T-cell (primary cell): ENCODE measurements at regions not wholly inside any gene's neighbourhood (a gene's known extent, or its start where the extent isn't known, plus 50 kb on each side); places are given as distances from the start of the nearest gene placed in this dataset.
"Not testable (repeated sequence)": the region's sequence is repeated elsewhere in the genome, so short reads cannot be mapped to it uniquely, and the experiment has no call there.

Experiments
- ATAC-seq, 4 experiments: fragments of 200-7000 bp in 3 of 4; fragments of 150-1000 bp in 1 of 4; cut with Tn5 transposase; replicated peaks in 1 of 4; 1 replicate in 3 of 4; 2 replicates in 1 of 4; pipeline ENCODE4 v1.10.0; 2021; ENCODE audit warnings: moderate library complexity in 3 of 4, mild to moderate bottlenecking in 2 of 4, moderate number of reproducible peaks in 1 of 4
- CTCF ChIA-PET, 2 donors: fragments of 300-600 bp; sonication (Branson Sonifier 250); formaldehyde crosslinking; loops; one replicate each; lab custom pipeline; 2022; ENCODE audit warnings: antibody characterized with exemption in 2 of 2; lab: Charles Lee
- POLR2A ChIA-PET, 2 donors: fragments of 300-600 bp; sonication (Branson Sonifier 250); formaldehyde crosslinking; loops; one replicate each; lab custom pipeline; 2022; ENCODE audit warnings: antibody characterized with exemption in 2 of 2; lab: Charles Lee
- DNase-seq, 35 experiments: peaks; one replicate each; pipeline versions ENCODE4 v3.0.0 to v3.0.0-alpha.2; 2013 to 2023
- H3K27ac ChIP-seq: one replicate; pipeline ENCODE4 v1.5.1; 2013; ENCODE audit warnings: low read length
- H3K27me3 ChIP-seq, 2 experiments: replicated peaks in 1 of 2; 1 replicate in 1 of 2; 2 replicates in 1 of 2; pipeline versions ENCODE4 v1.6.1 to v1.7.0; 2013; ENCODE audit warnings: low read length in 1 of 2, mixed read lengths in 1 of 2; ENCODE audit not compliant: control insufficient read depth in 2 of 2, insufficient read depth in 2 of 2; ENCODE audit errors: extremely low read depth in 1 of 2
- H3K36me3 ChIP-seq, 2 donors: 1 replicate in 1 of 2; 2 replicates in 1 of 2; pipeline versions ENCODE4 v1.6.1 to v1.7.0; 2013; ENCODE audit warnings: low read length in 1 of 2; ENCODE audit not compliant: control insufficient read depth in 2 of 2, insufficient read depth in 1 of 2; ENCODE audit errors: extremely low read depth in 1 of 2
- H3K4me1 ChIP-seq, 2 experiments: 1 replicate in 1 of 2; 2 replicates in 1 of 2; pipeline versions ENCODE4 v1.6.1 to v1.7.0; 2013; ENCODE audit warnings: low read length in 2 of 2, mixed read lengths in 1 of 2; ENCODE audit not compliant: insufficient read depth in 2 of 2, control insufficient read depth in 1 of 2; ENCODE audit errors: extremely low read depth in 1 of 2
- H3K4me3 ChIP-seq, 2 donors: 1 replicate in 1 of 2; 2 replicates in 1 of 2; pipeline versions ENCODE4 v1.5.1 to v1.7.0; 2013; ENCODE audit warnings: mild to moderate bottlenecking in 2 of 2, low read length in 1 of 2, moderate library complexity in 1 of 2; ENCODE audit not compliant: control insufficient read depth in 1 of 2; ENCODE audit errors: extremely low read depth in 1 of 2
- H3K9me3 ChIP-seq: 2 replicates; pipeline ENCODE4 v1.7.0; 2013
- H3K27ac Mint-ChIP-seq, 2 donors: one replicate each; pipeline ENCODE4 v1.8.0; 2020 to 2021; ENCODE audit warnings: mild to moderate bottlenecking in 2 of 2, mixed read lengths in 2 of 2
- H3K27me3 Mint-ChIP-seq, 2 donors: one replicate each; pipeline ENCODE4 v1.8.0; 2021 to 2022; ENCODE audit warnings: mixed read lengths in 2 of 2
- H3K36me3 Mint-ChIP-seq: one replicate; pipeline ENCODE4 v1.8.0; 2021; ENCODE audit warnings: mixed read lengths
- H3K4me1 Mint-ChIP-seq, 3 donors: one replicate each; pipeline ENCODE4 v1.8.0; 2020 to 2022; ENCODE audit warnings: mixed read lengths in 3 of 3, mild to moderate bottlenecking in 1 of 3
- H3K4me3 Mint-ChIP-seq, 3 donors: one replicate each; pipeline ENCODE4 v1.8.0; 2020 to 2022; ENCODE audit warnings: mild to moderate bottlenecking in 3 of 3, mixed read lengths in 3 of 3, moderate library complexity in 3 of 3
- H3K9me3 Mint-ChIP-seq, 3 donors: one replicate each; pipeline ENCODE4 v1.8.0; 2020 to 2022; ENCODE audit warnings: mixed read lengths in 3 of 3
- WGBS: methylation state at CpG from one replicate; pipeline ENCODE4 v1.1.5; 2013; ENCODE audit warnings: missing lambda C conversion rate; ENCODE audit not compliant: insufficient coverage; 5-methylcytosine and 5-hydroxymethylcytosine counted together

DNA sequence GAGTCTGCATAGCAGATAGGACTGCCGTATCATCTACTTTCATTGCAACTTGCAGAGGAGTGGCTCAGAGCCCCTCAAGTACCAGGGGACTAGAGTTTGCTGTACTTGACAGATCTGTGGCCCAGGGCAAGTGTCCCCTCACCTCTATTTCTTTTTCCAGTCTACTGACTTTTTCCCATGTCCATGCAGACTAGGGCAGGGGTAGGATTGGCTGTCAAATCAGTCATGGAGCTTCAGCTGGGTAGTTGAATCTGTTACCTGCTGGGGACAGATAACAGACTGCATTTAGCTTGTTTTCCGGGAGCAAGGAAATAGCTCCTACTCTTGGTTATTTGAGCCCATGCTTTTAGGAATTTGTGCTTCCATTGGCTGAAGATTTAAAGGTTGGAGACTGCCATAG, 121.0 kb upstream of the CDK13 start:
- peaks cover 0 to 8% of the 10 kb centered on the region in 2 experiments for H3K27me3 ChIP-seq
- no peak overlapping the region for H3K4me3 ChIP-seq
- Mint-ChIP-seq H3K4me3 (no peak overlapping the region), H3K27ac (no peak overlapping the region), H3K36me3 (no peaks in the 10 kb centered on the region), H3K4me1 (peaks cover 0 to 5% (median 5%) of the 10 kb centered on the region in 3 donors), H3K27me3 (peaks cover 33 to 62% of the 10 kb centered on the region in 2 donors), H3K9me3 (no peaks in the 10 kb centered on the region)
- H3K36me3 ChIP-seq, result no peaks in the 10 kb centered on the region
- no peak for ATAC-seq
- ChIA-PET POLR2A (no interaction called here), CTCF (no interaction called here)
- H3K4me1 ChIP-seq, result peaks cover 0 to 6% of the 10 kb centered on the region in 2 experiments
- H3K27ac ChIP-seq, result no peak overlapping the region
- WGBS, result 100% methylated on average over 1 of the region's 2 CpGs
- H3K9me3 ChIP-seq, result no peaks in the 10 kb centered on the region
- no peak for DNase-seq

DNA sequence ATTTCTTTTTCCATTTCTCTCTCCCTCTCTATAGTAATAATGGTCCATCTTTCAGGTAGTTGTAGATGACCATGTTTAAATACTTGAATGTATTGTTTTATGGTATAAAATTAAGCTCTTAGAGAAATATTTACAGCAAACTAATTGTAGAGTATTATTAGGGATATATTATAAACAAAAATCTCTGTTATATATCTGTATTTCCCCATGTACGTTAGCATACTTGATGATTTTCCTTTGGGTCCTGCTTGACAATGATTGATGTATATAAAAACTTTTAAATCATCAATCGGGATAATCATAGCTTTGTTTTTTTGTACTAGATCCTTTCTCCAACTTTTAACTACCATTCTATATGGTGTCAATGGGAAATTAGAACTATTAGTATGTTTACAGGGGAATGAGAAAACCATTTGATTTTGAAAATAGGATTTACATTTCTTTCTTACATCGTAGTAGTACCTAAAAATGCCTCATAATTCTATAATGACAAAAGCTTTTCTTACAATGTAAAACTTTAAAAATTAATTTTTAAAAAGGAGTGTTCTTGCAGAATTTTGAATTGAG, 117.5 kb upstream of the CDK13 start:
- peak overlapping the region in 1 of 3 donors; percentile 17 for H3K4me3 Mint-ChIP-seq
- peaks cover 0 to 7% (median 6%) of the 10 kb centered on the region in 3 donors for H3K4me1 Mint-ChIP-seq
- POLR2A ChIA-PET, result no interaction called here

DNA sequence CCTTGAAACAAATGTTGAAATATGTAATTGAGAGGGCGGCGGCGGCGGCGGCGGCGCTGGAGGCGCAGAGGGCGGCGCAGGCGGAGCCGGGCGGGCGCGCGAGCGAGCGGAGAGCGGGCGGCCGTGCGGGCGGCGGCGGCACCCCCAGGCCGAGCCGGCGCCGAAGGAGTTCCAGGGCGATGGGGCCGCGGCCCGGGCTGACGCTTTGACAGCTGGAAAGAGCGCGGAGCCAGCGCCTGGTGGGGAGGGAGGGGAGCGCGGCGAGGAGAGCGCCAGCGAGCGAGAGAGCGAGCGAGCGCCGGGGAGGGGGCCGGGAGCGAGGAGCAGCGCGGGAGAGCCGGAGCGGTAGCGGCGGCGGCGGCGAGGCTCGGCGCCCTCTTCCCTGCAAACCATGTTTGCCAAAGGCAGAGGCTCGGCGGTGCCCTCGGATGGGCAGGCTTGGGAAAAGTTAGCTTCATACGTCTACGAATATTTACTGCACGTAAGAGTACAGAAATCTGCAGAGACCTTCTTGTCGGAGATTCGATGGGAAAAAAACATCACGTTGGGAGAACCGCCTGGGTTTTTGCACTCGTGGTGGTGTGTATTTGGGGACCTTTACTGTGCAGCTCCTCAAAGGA, 116.8 kb upstream of the CDK13 start:
- DNase-seq (peak in 27 of 35 experiments; percentile 1 to 35 (median 11)), ATAC-seq (peak; percentile 74 to 94 (median 78))
- H3K36me3 Mint-ChIP-seq, POLR2A ChIA-PET, H3K4me1 ChIP-seq, H3K27ac Mint-ChIP-seq, H3K4me1 Mint-ChIP-seq, H3K36me3 ChIP-seq, H3K9me3 Mint-ChIP-seq, H3K27ac ChIP-seq, CTCF ChIA-PET, H3K9me3 ChIP-seq: not testable (repeated sequence)
- Mint-ChIP-seq H3K27me3 (peaks cover 48 to 63% of the 10 kb centered on the region in 2 donors), H3K4me3 (peak overlapping the region; percentile 46 to 57 (median 51))
- WGBS, result 1% methylated on average over 66 of the region's 71 CpGs
- Histone ChIP-seq H3K4me3 (peak overlapping the region in 1 of 2 donors; percentile 35), H3K27me3 (peaks cover 0 to 14% of the 10 kb centered on the region in 2 experiments)

More for the DNA sequence above, 117.5 kb upstream of the CDK13 start:
- Histone ChIP-seq H3K36me3 (no peaks in the 10 kb centered on the region), H3K9me3 (no peaks in the 10 kb centered on the region), H3K4me3 (no peak overlapping the region), H3K27ac (no peak overlapping the region), H3K4me1 (peaks cover 0 to 6% of the 10 kb centered on the region in 2 experiments), H3K27me3 (peaks cover 0 to 14% of the 10 kb centered on the region in 2 experiments)
- ATAC-seq, result no peak
- no peak overlapping the region for H3K27ac Mint-ChIP-seq
- no CpG with 5 or more reads among the region's 3 CpGs for WGBS
- no peaks in the 10 kb centered on the region for H3K9me3 Mint-ChIP-seq
- peaks cover 50 to 69% of the 10 kb centered on the region in 2 donors for H3K27me3 Mint-ChIP-seq
- no peaks in the 10 kb centered on the region for H3K36me3 Mint-ChIP-seq
- DNase-seq, result no peak
- CTCF ChIA-PET, result interaction anchor here (0.6 to 1.0 kb wide), 2 partner anchors 95 to 252 kb away, joined by 3 to 4 read pairs; no protein-coding TSS in a partner anchor

DNA sequence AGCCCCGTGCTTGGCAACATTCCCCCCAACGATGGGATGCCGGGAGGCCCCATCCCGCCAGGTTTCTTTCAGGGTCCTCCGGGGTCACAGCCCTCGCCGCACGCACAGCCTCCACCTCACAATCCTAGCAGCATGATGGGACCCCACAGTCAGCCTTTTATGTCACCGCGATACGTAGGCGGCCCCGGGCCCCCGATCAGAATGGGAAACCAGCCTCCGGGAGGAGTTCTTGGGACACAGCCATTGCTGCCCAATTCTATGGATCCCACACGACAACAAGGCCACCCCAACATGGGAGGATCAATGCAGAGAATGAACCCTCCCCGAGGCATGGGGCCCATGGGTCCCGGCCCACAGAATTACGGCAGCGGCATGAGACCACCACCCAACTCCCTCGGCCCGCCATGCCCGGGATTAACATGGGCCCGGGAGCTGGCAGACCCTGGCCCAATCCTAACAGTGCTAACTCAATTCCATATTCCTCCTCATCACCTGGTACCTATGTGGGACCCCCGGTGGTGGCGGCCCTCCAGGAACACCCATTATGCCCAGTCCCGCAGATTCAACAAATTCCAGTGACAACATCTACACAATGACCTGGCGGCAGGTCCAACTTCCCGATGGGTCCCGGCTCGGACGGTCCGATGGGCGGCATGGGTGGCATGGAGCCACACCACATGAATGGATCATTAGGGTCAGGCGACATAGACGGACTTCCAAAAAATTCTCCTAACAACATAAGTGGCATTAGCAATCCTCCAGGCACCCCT, 116.0 kb upstream of the CDK13 start:
- H3K4me3 Mint-ChIP-seq, result peak overlapping the region; percentile 51 to 57 (median 55)
- H3K36me3 Mint-ChIP-seq, H3K4me1 Mint-ChIP-seq, H3K4me1 ChIP-seq, H3K27ac ChIP-seq, ATAC-seq, H3K36me3 ChIP-seq, H3K9me3 Mint-ChIP-seq, DNase-seq, H3K9me3 ChIP-seq, POLR2A ChIA-PET, CTCF ChIA-PET: not testable (repeated sequence)
- 72% methylated on average over 30 of the region's 36 CpGs for WGBS
- H3K4me3 ChIP-seq, result peak overlapping the region in 1 of 2 donors; percentile 35
- H3K27me3 ChIP-seq, result peaks cover 0 to 14% of the 10 kb centered on the region in 2 experiments
- peak overlapping the region in 1 of 2 donors; percentile 4 for H3K27ac Mint-ChIP-seq
- peaks cover 42 to 56% of the 10 kb centered on the region in 2 donors for H3K27me3 Mint-ChIP-seq

DNA sequence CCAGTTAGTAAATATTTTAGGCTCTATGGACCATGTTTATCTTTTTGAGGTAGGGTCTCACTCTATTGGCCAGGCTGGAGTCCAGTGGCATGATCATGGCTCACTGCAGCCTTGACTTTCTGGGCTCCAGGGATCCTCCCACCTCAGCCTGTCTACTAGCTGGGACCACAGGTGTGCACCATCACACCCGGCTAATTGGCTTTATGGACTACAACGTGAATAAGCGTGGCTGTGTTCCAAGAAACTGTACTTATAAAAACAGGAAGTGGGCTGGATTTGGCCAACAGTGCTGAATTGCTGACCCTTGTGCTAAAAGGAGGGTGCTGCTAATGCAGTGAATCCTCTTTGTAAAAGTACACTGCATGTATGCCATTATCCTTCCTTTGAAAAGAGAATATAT, 111.7 kb upstream of the CDK13 start:
- peaks cover 0 to 6% of the 10 kb centered on the region in 2 experiments for H3K4me1 ChIP-seq
- H3K27ac ChIP-seq, result no peak overlapping the region
- H3K9me3 Mint-ChIP-seq, result no peaks in the 10 kb centered on the region
- WGBS, result 13% methylated on average over 3 of the region's 3 CpGs
- H3K9me3 ChIP-seq, result no peaks in the 10 kb centered on the region
- H3K36me3 ChIP-seq, result no peaks in the 10 kb centered on the region
- ATAC-seq (no peak), DNase-seq (no peak)
- POLR2A ChIA-PET, result no interaction called here
- peaks cover 0 to 24% of the 10 kb centered on the region in 2 experiments for H3K27me3 ChIP-seq
- H3K4me3 ChIP-seq, result no peak overlapping the region
- H3K4me3 Mint-ChIP-seq, result no peak overlapping the region
- H3K27me3 Mint-ChIP-seq, result peaks cover 46 to 53% of the 10 kb centered on the region in 2 donors
- H3K27ac Mint-ChIP-seq, result no peak overlapping the region
- peaks cover 0 to 7% (median 6%) of the 10 kb centered on the region in 3 donors for H3K4me1 Mint-ChIP-seq
- CTCF ChIA-PET, result no interaction called here
- no peaks in the 10 kb centered on the region for H3K36me3 Mint-ChIP-seq

DNA sequence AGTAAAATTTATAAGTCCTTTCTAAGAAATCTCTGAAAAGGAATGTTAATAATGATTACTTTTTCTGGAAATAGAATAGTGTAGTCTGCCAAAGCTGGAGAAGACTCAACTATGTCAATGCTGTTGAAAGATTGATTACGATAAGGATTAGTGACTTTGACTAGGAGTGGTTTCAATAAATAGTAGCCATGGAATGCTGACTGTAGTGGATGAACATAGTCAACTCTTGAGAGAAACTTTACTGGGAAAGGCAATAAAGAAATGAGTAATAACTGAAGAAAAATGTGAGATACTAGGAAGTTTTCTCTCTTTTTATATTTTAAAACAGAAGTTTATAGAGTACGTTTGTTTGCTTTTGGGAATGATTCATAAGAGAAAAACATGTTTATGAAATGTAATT, 105.0 kb upstream of the CDK13 start:
- ATAC-seq (no peak), DNase-seq (no peak)
- Mint-ChIP-seq H3K27me3 (peaks cover 13 to 21% of the 10 kb centered on the region in 2 donors), H3K4me3 (no peak overlapping the region), H3K27ac (no peak overlapping the region), H3K9me3 (no peaks in the 10 kb centered on the region), H3K36me3 (no peaks in the 10 kb centered on the region), H3K4me1 (no peaks in the 10 kb centered on the region)
- CTCF ChIA-PET, result interaction anchor here in 1 of 2 donors (0.5 kb wide), 1 partner anchor 204 kb away, joined by 3 read pairs; no protein-coding TSS in a partner anchor
- no peak overlapping the region for H3K27ac ChIP-seq
- WGBS, result 100% methylated on average over 1 of the region's 2 CpGs
- H3K27me3 ChIP-seq, result peaks cover 0 to 12% of the 10 kb centered on the region in 2 experiments
- H3K36me3 ChIP-seq, result no peaks in the 10 kb centered on the region
- no peaks in the 10 kb centered on the region for H3K4me1 ChIP-seq
- H3K9me3 ChIP-seq, result no peaks in the 10 kb centered on the region
- no peak overlapping the region for H3K4me3 ChIP-seq
- POLR2A ChIA-PET, result no interaction called here
